Mesothelial cell of epicardium (in vitro differentiated cells): ENCODE measurements at regions not wholly inside any gene's neighbourhood (a gene's known extent, or its start where the extent isn't known, plus 50 kb on each side); places are given as distances from the start of the nearest gene placed in this dataset.

Source experiments
- DNase-seq, 2 experiments: peaks; one replicate each; pipeline ENCODE4 v3.0.0; 2021; ENCODE audit warnings: low spot score in 2 of 2; ENCODE audit not compliant: unreplicated experiment in 2 of 2
- H3K27ac Mint-ChIP-seq: 2 replicates; pipeline ENCODE4 v1.8.0; 2021; ENCODE audit warnings: mixed read lengths
- H3K27me3 Mint-ChIP-seq: 2 replicates; pipeline ENCODE4 v1.8.0; 2021; ENCODE audit warnings: low read depth, mixed read lengths
- H3K36me3 Mint-ChIP-seq: 2 replicates; pipeline ENCODE4 v1.8.0; 2021; ENCODE audit warnings: mixed read lengths
- H3K4me1 Mint-ChIP-seq: 2 replicates; pipeline ENCODE4 v1.8.0; 2021; ENCODE audit warnings: mixed read lengths
- H3K4me3 Mint-ChIP-seq: 2 replicates; pipeline ENCODE4 v1.8.0; 2021; ENCODE audit warnings: mild to moderate bottlenecking, moderate library complexity, mixed read lengths
- H3K9me3 Mint-ChIP-seq: 2 replicates; pipeline ENCODE4 v1.8.0; 2021; ENCODE audit warnings: mixed read lengths
- TF ChIP-seq, protein P1 (sequence below): fragments of 200-600 bp; sonication (generic); IDR thresholded peaks from one replicate; pipeline ENCODE4 v1.5.0; 2021; ENCODE audit warnings: antibody characterized with exemption; ENCODE audit not compliant: unreplicated experiment

DNA sequence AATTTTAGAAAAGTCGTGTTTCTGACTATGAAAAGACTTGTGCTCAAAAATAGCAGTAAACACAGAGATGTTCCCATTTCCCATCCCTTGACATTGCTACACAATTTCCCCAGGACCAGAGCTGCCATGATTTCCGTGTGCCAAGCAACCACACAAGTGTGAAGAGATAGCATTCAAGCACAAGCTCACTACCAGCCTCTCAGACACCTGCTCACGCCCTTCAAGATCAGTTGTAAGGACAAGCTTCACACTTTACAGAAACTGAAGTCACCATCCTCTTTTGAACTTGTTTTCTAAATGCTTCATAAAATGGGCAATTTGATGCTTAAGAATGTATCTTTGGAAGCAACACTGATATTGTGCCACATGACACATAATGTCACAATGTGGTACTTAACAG, 333.1 kb downstream of the CAAP1 start:
- peaks cover 10% of the 10 kb centered on the region for H3K9me3 Mint-ChIP-seq
- no peaks in the 10 kb centered on the region for H3K27me3 Mint-ChIP-seq
- H3K36me3 Mint-ChIP-seq: no peaks in the 10 kb centered on the region
- TF ChIP-seq, protein P1, sequence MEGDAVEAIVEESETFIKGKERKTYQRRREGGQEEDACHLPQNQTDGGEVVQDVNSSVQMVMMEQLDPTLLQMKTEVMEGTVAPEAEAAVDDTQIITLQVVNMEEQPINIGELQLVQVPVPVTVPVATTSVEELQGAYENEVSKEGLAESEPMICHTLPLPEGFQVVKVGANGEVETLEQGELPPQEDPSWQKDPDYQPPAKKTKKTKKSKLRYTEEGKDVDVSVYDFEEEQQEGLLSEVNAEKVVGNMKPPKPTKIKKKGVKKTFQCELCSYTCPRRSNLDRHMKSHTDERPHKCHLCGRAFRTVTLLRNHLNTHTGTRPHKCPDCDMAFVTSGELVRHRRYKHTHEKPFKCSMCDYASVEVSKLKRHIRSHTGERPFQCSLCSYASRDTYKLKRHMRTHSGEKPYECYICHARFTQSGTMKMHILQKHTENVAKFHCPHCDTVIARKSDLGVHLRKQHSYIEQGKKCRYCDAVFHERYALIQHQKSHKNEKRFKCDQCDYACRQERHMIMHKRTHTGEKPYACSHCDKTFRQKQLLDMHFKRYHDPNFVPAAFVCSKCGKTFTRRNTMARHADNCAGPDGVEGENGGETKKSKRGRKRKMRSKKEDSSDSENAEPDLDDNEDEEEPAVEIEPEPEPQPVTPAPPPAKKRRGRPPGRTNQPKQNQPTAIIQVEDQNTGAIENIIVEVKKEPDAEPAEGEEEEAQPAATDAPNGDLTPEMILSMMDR: no peak
- no peaks in the 10 kb centered on the region for H3K4me1 Mint-ChIP-seq
- DNase-seq: no peak
- H3K27ac Mint-ChIP-seq: no peak overlapping the region
- H3K4me3 Mint-ChIP-seq: no peak overlapping the region

DNA sequence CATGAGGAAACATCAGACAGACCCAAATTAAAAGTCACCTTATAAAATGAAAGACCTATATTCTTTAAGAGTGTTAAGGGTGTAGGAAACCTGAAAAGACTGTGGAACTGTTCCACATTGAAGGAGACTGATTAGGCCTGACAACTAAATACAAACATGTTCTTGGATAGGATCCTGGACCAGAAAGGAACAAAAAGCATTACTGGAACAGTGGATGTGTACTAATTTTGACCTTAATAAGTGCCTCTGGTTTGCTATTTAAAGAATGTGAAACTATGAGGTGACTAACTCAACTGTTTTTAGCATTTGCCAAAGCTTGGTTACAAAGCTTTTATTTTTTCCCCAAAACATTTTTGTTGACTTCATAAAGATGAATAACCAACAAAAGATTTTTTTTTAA, 340.6 kb downstream of the CAAP1 start:
- no peaks in the 10 kb centered on the region for H3K4me1 Mint-ChIP-seq
- H3K36me3 Mint-ChIP-seq: no peaks in the 10 kb centered on the region
- H3K4me3 Mint-ChIP-seq: no peak overlapping the region
- no peak overlapping the region for H3K27ac Mint-ChIP-seq
- TF ChIP-seq, protein P1: no peak
- H3K27me3 Mint-ChIP-seq: peaks cover 11% of the 10 kb centered on the region
- DNase-seq: no peak
- H3K9me3 Mint-ChIP-seq: peaks cover 6% of the 10 kb centered on the region

DNA sequence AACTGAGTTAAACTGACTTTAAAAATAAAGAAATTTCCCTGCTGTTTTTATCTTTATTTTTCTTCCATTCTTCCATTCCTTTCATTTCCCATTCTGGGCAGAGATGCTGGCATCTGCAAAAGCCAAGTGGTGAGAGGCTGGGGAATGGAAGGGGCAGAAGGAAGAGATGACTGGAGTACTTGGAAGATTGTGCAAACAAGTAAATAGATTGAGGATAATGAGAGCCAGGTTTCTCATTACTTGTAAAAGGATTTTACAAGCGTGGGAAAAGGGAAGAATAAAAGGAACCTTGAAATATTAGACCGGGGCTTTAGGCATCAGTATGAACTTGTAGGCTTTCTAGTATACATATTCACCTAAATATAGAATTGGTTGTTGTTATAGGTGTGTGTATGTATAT, 341.2 kb downstream of the CAAP1 start:
- TF ChIP-seq, protein P1: no peak
- DNase-seq: no peak
- peaks cover 3% of the 10 kb centered on the region for H3K9me3 Mint-ChIP-seq
- H3K27ac Mint-ChIP-seq: no peak overlapping the region
- H3K27me3 Mint-ChIP-seq: peaks cover 11% of the 10 kb centered on the region
- H3K4me1 Mint-ChIP-seq: no peaks in the 10 kb centered on the region
- no peaks in the 10 kb centered on the region for H3K36me3 Mint-ChIP-seq
- no peak overlapping the region for H3K4me3 Mint-ChIP-seq

DNA sequence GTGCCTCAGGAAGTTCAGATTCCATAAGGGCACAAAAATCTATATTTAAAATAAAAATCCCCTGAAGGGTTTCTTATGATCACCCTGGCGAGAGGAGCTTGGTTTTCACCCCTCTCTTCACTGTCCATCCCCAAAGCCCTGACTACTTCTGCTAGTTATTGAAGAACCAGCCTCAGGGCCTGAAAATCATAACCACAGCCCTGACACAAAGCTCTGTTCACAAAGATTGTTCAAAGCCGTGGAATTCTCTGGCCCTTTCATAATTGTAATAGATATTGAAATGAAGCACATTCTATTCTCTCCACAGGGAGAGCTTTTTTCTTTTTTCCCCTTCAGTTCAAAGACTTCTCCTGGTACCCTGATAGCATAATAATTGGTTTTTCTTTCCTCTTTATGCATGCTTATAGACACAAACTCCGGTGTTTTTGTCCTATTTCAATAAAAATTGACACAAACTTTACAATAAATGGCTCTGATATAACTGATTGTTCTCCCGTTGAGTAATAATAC, 343.8 kb downstream of the CAAP1 start:
- peaks cover 11% of the 10 kb centered on the region for H3K27me3 Mint-ChIP-seq
- no peaks in the 10 kb centered on the region for H3K4me1 Mint-ChIP-seq
- no peak overlapping the region for H3K4me3 Mint-ChIP-seq
- TF ChIP-seq, protein P1: no peak
- peaks cover 2% of the 10 kb centered on the region for H3K9me3 Mint-ChIP-seq
- no peak for DNase-seq
- no peaks in the 10 kb centered on the region for H3K36me3 Mint-ChIP-seq
- no peak overlapping the region for H3K27ac Mint-ChIP-seq

DNA sequence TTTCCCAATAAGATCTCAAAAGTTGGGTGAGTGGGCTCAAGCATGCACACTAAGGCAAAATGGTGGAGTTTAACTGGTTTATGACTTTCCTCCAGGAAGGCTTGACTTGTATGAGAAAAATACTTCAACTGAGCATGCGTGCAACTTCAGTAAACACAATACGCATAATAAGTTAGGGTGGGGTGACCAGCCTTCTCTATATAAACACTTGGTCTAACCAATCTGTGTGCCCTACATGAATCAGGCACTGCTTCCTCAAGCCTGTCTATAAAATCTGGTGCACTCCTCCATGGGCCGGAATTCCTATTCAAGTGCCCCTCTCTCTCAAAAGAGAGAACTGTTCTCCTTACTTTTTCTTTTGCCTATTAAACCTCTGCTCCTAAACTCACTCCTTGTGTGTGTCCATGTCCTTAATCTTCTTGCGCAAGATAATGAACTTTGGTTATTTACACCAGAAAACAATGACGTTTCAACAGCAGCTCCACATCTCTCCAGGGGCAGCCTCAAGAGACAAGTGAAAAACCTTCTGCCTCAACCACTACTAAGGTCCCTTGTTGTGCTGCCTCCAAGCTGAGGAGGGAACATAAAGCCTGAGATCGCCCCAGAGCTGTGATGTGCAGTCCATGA, 352.6 kb downstream of the CAAP1 start:
- Mint-ChIP-seq H3K4me1 (no peaks in the 10 kb centered on the region), H3K27ac (no peak overlapping the region), H3K9me3 (peaks cover 28% of the 10 kb centered on the region), H3K36me3 (no peaks in the 10 kb centered on the region), H3K27me3 (no peaks in the 10 kb centered on the region), H3K4me3 (no peak overlapping the region)
- TF ChIP-seq, protein P1: no peak
- DNase-seq: no peak

DNA sequence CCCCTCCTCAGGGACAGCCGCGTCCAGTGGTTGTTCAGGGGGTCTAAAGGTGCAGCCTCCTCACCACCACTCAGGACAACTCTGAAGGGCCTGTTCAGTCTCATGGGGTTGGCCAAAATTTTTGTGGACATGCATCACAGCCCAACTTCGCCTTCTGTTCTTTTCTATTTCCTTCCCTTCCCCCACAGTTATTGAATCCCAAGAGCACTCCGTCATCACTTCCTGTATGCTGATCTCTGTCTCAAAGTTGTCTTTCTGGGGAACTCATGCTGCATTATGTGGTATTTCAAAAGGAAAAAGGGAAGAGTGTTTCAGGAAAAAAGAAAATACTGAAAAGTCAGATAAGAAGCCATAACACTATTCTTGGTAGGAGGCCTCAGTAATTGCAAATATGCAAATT, 355.4 kb downstream of the CAAP1 start:
- no peaks in the 10 kb centered on the region for H3K36me3 Mint-ChIP-seq
- H3K27me3 Mint-ChIP-seq: peaks cover 2% of the 10 kb centered on the region
- no peak overlapping the region for H3K4me3 Mint-ChIP-seq
- no peaks in the 10 kb centered on the region for H3K4me1 Mint-ChIP-seq
- DNase-seq: no peak
- H3K27ac Mint-ChIP-seq: no peak overlapping the region
- peaks cover 22% of the 10 kb centered on the region for H3K9me3 Mint-ChIP-seq
- TF ChIP-seq, protein P1: no peak
